Middle frontal gyrus (tissue), 1 donor: ENCODE measurements at regions not wholly inside any gene's neighbourhood (a gene's known extent, or its start where the extent isn't known, plus 50 kb on each side); places are given as distances from the start of the nearest gene placed in this dataset.
"Not testable (repeated sequence)": the region's sequence is repeated elsewhere in the genome, so short reads cannot be mapped to it uniquely, and the experiment has no call there.

Experiments used
- DNase-seq: peaks from one replicate; pipeline ENCODE4 v3.0.0-alpha.2; 2015; ENCODE audit warnings: low spot score; ENCODE audit errors: extremely low spot score

DNA sequence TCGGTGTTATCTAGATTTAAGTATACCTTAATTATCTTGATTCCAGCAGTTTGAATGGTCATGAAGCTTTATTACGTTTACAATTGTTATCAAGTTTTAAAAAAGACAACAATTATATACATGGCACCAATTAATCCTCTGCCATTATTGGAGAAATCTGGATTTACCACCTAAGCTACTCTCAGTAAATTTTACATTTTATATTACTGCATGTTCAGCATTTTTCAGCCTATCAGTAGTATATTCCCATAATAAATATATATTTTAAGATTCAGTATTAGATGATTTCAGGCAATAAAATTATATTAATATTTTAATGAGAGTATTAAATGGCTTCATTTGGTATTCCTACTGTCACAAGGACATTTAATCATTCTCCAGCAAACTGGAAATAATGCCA is 264.5 kb upstream of the PRDM9 start:
- DNase-seq: no peak

- no peak for DNase-seq
These were observed 272.2 kb upstream of the PRDM9 start for GRCh38 chr5:23235246-23235645.

- no peak for DNase-seq
These were observed 273.2 kb upstream of the PRDM9 start for GRCh38 chr5:23234197-23234596.

DNA sequence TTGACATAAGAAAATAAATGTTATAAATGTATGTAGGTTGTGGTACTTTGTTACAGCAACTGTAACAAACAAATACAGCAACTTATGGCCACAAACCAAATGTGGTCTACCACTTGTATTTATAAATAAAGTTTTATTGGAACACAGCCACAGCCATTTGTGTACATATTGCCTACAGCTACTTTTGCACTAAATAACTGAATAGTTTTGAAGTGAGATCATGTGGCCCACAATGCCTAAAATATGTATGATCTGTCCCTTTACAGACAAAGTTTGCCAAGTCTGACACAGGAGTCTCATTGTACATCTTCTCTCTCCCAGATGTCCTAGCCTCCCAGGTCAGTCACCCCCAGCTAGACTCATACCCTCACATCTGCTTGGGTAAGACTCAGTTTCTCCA is 283.6 kb upstream of the PRDM9 start:
- no peak for DNase-seq

- DNase-seq: no peak
These were observed 285.6 kb upstream of the PRDM9 start for GRCh38 chr5:23221831-23222230.

DNA sequence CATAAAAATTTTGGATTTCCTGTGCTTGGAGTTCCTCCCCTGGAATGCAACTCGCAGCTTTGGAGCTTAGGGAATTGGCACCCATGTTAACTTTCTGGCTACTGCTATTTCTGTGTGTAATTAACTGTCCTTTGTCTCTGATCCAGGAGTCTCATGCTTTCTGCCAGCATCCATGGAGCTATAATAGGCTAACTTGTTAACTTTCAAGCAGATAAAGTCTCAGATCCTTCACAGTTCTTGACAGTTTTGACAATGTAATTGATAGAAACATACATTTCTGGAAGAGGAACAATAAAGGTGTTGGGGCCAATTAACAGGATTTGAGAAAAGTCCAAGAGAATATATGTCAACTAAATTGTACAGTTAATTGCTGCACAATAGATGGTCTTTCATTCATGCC is 290.2 kb upstream of the PRDM9 start:
- no peak for DNase-seq

GRCh38 chr5:23216345-23216744 is 291.1 kb upstream of the PRDM9 start:
- no peak for DNase-seq

- DNase-seq: peak; percentile 10
These were observed 298.4 kb upstream of the PRDM9 start for GRCh38 chr5:23208959-23209431.

DNA sequence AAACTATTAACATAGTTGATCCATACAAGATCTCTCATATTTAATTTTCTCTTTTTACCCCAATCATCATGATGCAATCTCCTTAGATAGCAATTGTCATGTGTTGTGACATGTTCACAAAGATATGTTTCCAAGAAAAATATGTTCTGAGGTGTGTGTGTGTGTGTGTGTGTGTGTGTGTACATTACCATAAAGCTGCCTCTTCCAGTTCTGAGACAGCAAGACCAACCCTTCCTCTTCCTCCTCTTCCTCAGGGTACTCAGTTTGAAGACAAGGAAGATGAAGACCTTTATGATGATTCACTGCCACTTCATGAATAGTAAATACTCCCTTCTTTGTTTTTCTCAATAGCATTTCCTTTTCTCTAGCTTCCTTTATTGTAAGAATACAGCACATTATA is 303.3 kb upstream of the PRDM9 start:
- DNase-seq: no peak

DNA sequence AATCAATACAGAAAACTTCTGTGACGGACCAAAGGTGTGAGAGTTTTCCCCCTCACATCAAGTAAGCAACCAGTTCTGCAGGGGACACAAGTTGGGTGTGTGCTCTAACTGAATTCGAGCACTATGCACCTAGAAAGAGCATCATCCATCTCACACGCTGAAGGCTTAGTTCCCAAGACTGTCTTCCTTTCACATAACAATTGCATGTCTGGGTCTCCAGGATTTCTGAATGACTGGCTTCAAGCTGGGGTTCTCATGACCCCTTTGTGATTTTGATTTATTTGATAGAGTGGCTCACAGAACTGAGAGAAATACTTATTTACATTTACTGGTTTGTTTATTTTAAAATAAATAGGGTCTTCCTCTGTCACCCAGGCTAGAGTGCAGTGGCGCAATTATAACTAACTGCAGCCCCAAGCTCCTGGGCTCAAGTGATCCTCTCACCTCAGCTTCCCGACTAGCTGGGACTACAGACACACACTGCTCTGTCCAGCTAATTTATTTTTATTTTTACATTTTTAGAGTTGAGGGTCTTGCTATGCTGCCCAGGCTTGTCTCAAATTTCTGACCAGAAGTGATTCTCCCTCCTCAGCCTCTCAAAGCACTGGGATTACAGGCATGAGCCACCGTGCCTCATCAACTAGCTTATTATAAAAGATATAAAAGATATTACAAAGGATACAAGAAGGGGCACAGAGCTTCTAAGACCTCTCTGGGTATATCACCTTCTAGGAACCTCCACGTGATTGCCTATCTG is 316.7 kb upstream of the CDH12 start:
- DNase-seq: no peak

GRCh38 chr5:23164971-23165370 is 311.8 kb upstream of the CDH12 start:
- no peak for DNase-seq

GRCh38 chr5:23158179-23158578 is 305.0 kb upstream of the CDH12 start:
- no peak for DNase-seq

DNA sequence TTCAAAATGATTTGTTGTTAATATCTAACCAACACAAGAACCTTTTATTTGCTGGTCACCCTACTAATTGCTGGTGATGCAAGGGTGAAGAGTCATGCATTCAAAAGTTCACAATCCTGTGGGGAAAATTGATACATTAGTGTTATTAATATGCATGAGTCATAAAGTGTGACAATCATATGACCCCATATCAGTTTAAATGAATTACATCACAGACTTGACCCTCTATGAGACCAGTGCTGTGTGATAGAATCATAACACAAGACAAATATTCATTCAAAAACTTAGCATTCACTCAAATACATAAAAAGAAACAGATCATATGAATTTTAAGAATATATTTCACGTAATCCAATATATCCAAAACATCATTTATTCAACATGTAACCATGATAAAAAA is 304.6 kb upstream of the CDH12 start:
- DNase-seq: no peak

DNA sequence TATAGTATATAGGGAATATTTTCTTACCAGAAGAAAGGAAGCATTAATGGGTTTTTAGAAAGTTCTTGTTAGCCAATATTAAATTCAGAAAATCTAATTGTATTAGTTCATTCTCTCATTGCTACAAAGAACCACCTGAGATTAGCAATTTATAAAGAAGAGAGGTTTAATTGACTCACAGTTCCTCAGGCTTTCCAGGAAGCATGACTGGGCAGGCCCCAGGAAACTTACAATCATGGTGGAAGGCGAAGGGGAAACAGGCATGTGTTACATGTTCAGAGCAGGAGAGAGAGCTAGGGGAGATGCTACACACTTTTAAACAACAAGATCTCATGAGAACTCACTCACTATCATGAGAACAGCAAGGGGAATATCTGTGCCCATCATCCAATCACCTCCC is 304.0 kb upstream of the CDH12 start:
- no peak for DNase-seq

- DNase-seq: no peak
These were observed 294.5 kb upstream of the CDH12 start for GRCh38 chr5:23147625-23148024.

DNA sequence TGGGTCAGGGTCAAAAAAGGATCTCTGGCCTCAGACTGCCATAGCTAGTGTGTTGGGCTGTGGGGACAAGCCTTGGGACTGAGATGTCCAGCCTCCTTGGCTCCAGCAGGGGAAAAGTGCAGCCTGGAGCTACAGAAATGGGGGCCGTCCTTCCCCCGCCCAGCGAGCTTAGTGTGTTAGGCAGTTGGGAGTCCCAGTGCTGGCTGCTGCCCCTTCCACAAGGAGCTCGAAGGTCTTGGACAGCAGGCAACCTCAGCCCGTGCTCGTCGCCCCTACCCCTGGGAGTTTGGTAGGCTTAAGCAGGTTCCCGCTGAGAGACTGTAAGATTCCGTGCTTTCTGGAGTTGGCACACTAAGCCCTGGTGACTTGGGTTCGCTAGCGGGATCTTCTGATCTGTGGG is 293.0 kb upstream of the CDH12 start:
- DNase-seq: no peak

DNA sequence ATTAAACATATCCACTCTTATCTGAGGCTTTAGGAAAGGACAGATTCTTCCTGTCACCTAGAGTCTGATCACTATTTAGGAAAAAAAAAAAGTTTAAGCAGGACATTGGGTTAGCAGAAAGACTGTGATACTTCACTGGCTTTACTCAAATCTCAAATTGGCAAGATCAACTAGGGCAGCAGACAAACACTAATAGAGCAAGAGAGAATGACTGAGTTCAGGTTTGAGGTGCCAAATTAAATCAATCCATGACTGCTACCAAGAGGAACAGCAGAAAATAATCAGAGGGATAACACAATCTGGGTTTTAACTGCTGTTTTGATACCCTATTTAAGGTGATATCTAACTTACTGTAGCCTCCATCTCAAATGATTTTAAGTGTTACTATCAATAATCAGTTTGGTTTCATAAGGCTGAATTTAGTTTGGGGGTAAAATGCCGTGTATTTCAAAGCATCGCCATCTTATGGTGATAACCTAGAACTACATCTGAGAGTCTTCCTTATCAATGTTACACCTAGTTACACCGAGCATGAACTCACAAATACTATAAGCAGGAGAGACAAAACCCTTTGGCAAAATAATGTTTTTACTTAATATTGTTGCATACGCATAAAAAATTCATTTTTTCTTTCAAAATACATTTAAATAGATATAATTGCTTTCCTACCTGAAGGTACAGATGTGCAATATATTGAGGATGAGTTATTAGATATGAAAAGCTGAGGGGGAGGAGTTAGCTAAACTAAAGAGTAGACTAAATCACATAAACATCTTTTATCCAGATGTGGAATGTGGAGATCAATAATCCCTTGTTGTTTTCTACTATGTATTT is 286.4 kb upstream of the CDH12 start:
- DNase-seq: no peak

DNA sequence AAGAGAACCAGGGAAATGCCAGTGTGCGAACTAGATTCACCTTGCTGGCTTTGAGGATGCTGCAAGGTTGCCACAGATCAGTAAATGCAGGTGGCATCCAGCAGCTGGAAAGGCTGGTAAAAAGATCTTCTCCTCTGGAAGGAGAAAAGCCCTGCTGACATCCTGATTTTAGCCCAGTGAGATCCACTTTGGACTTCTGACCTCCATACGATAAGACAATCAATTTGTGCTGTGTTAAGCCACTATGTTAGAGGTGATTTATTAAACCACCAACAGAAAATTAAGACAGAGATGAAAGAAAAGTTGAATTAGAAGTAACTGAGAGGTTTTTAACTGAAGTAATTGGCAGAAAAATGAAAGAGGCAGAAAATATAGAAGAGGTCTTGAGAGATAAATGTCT is 283.8 kb upstream of the CDH12 start:
- no peak for DNase-seq

DNA sequence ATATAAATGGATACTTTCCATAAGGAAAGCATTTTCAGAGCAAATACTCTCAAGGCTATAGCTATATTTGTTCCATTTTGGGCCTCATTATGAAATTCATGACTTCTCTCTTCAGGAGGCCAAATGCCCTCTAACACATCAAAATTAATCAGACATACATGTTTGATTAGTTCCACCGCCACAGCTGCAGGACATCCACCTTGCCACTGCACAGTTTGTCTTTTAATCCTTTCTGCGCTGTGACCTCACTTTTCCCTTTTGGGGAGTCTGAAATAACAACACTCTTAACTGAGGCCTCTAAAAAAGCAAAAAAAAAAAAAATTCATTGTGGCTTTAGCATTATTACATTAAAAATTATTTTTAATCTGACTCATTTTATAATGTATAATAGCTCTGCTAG is 279.1 kb upstream of the CDH12 start:
- no peak for DNase-seq

DNA sequence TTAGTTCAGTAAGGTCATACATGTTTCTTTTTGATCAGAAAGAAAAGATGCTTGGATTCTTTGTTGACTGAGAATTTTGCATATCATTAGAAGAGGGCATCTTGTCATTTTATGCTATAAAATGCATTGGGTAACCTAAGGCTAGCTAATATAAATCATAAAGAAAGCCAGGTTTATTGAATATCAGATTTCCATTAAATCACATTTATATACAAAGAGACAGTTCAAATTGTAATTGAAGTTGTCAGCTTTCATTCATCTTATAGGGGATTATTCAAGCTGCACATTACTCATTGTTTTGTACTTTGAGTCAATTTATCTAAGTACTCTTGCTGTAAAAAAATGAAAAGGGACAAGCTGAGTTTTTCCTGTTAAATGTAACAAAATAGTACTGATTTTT is 259.1 kb upstream of the CDH12 start:
- no peak for DNase-seq

- no peak for DNase-seq
These were observed 251.9 kb upstream of the CDH12 start for GRCh38 chr5:23105021-23105420.

DNA sequence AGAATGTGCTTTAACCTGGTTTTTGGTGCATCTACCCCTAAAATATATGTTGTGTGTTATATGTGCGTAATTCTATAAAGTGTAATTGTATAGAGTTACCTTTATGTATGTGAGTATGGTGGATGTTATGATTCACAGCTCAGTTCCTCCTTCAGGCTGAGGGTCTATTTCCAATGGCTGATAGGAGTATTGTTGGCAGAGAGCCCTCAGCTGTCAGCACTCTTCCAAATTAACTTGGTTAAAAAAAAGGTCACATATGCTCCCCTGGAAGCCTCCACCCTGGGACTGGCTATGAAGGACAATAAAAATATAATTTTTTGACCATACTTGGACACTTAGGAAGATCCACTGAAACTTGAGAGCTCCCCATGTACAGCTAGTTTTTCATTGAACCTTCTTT is 250.4 kb upstream of the CDH12 start:
- no peak for DNase-seq

DNA sequence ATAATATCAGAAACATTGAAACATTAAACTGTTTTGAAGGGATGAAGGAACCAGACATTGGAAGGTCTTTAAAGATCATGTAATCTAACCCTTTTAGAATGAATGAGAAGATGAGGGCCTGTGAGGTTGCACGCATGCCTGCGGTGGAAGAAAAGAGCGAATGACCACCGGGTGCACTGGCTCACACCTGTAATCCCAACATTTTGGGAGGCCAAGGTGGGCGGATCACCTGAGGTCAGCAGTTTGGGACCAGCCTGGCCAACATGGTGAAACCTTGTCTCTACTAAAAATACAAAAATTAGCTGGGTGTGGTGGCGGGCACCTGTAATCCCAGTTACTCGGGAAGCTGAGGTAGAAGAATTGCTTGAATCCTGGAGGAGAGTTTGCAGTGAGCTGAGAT is 242.3 kb upstream of the CDH12 start:
- not testable (repeated sequence) for DNase-seq
